Neural crest cell (in vitro differentiated cells): ENCODE measurements at regions not wholly inside any gene's neighbourhood (a gene's known extent, or its start where the extent isn't known, plus 50 kb on each side); places are given as distances from the start of the nearest gene placed in this dataset.

Experiments used
- DNase-seq: peaks from one replicate; pipeline ENCODE4 v3.0.0; 2021; ENCODE audit warnings: low read depth, mixed read lengths, low spot score
- H3K27ac Mint-ChIP-seq: one replicate; pipeline ENCODE4 v1.8.0; 2021; ENCODE audit warnings: mild to moderate bottlenecking, mixed read lengths; ENCODE audit not compliant: unreplicated experiment
- H3K27me3 Mint-ChIP-seq: 2 replicates; pipeline ENCODE4 v1.8.0; 2021; ENCODE audit warnings: low read depth, mild to moderate bottlenecking, mixed read lengths
- H3K36me3 Mint-ChIP-seq: 2 replicates; pipeline ENCODE4 v1.8.0; 2021; ENCODE audit warnings: low read depth, mild to moderate bottlenecking, mixed read lengths
- H3K4me1 Mint-ChIP-seq: 2 replicates; pipeline ENCODE4 v1.8.0; 2021; ENCODE audit warnings: mixed read lengths
- H3K4me3 Mint-ChIP-seq: one replicate; pipeline ENCODE4 v1.8.0; 2021; ENCODE audit warnings: mild to moderate bottlenecking, mixed read lengths
- H3K9me3 Mint-ChIP-seq: 2 replicates; pipeline ENCODE4 v1.8.0; 2021; ENCODE audit warnings: mixed read lengths
- CTCF ChIP-seq: fragments of 200-600 bp; sonication (generic); conservative IDR thresholded peaks from 2 replicates; pipeline ENCODE4 v1.5.0; 2021; ENCODE audit warnings: antibody characterized with exemption, mild to moderate bottlenecking

- no peak for DNase-seq
- Mint-ChIP-seq H3K27me3 (no peaks in the 10 kb centered on the region), H3K4me3 (no peak overlapping the region), H3K9me3 (no peaks in the 10 kb centered on the region), H3K4me1 (no peaks in the 10 kb centered on the region), H3K27ac (no peak overlapping the region), H3K36me3 (no peaks in the 10 kb centered on the region)
- no peak for TF ChIP-seq CTCF
These were observed 215.2 kb upstream of the CRIM1 start for GRCh38 chr2:36140391-36140790.

GRCh38 chr2:36137612-36138011 is 218.0 kb upstream of the CRIM1 start:
- no peak for TF ChIP-seq CTCF
- DNase-seq, result no peak
- no peak overlapping the region for H3K4me3 Mint-ChIP-seq

GRCh38 chr2:36134281-36134680 is 221.3 kb upstream of the CRIM1 start:
- TF ChIP-seq CTCF, result no peak
- Mint-ChIP-seq H3K4me1 (peaks cover 16% of the 10 kb centered on the region), H3K4me3 (no peak overlapping the region), H3K27me3 (no peaks in the 10 kb centered on the region), H3K36me3 (no peaks in the 10 kb centered on the region), H3K9me3 (no peaks in the 10 kb centered on the region), H3K27ac (no peak overlapping the region)
- no peak for DNase-seq

More at GRCh38 chr2:36137612-36138011, 218.0 kb upstream of the CRIM1 start:
- H3K4me1 Mint-ChIP-seq, result no peaks in the 10 kb centered on the region
- H3K9me3 Mint-ChIP-seq, result no peaks in the 10 kb centered on the region
- no peaks in the 10 kb centered on the region for H3K27me3 Mint-ChIP-seq
- H3K27ac Mint-ChIP-seq, result no peak overlapping the region
- H3K36me3 Mint-ChIP-seq, result no peaks in the 10 kb centered on the region

GRCh38 chr2:36128359-36128758 is 227.2 kb upstream of the CRIM1 start:
- H3K9me3 Mint-ChIP-seq, result no peaks in the 10 kb centered on the region
- no peaks in the 10 kb centered on the region for H3K36me3 Mint-ChIP-seq
- DNase-seq, result no peak
- no peak overlapping the region for H3K27ac Mint-ChIP-seq
- H3K27me3 Mint-ChIP-seq, result no peaks in the 10 kb centered on the region
- no peak overlapping the region for H3K4me3 Mint-ChIP-seq
- H3K4me1 Mint-ChIP-seq, result peaks cover 39% of the 10 kb centered on the region
- no peak for TF ChIP-seq CTCF

GRCh38 chr2:36125702-36126101 is 229.9 kb upstream of the CRIM1 start:
- H3K36me3 Mint-ChIP-seq, result peaks cover 4% of the 10 kb centered on the region
- H3K27ac Mint-ChIP-seq, result no peak overlapping the region
- TF ChIP-seq CTCF, result no peak
- no peaks in the 10 kb centered on the region for H3K27me3 Mint-ChIP-seq
- DNase-seq, result no peak
- H3K4me3 Mint-ChIP-seq, result no peak overlapping the region
- H3K4me1 Mint-ChIP-seq, result peaks cover 27% of the 10 kb centered on the region
- peaks cover 2% of the 10 kb centered on the region for H3K9me3 Mint-ChIP-seq

- DNase-seq, result no peak
- no peaks in the 10 kb centered on the region for H3K27me3 Mint-ChIP-seq
- H3K4me1 Mint-ChIP-seq, result peaks cover 22% of the 10 kb centered on the region
- no peak for TF ChIP-seq CTCF
- H3K9me3 Mint-ChIP-seq, result peaks cover 2% of the 10 kb centered on the region
- no peak overlapping the region for H3K4me3 Mint-ChIP-seq
- H3K27ac Mint-ChIP-seq, result no peak overlapping the region
- H3K36me3 Mint-ChIP-seq, result peaks cover 4% of the 10 kb centered on the region
These were observed 231.6 kb upstream of the CRIM1 start for GRCh38 chr2:36123995-36124394.
